DOHH2 (cell line): ENCODE measurements at regions not wholly inside any gene's neighbourhood (a gene's known extent, or its start where the extent isn't known, plus 50 kb on each side); places are given as distances from the start of the nearest gene placed in this dataset.

Experiments used
- CTCF ChIP-seq: fragments of 200-600 bp; sonication (generic); IDR thresholded peaks from one replicate; pipeline ENCODE4 v1.5.1; 2014; ENCODE audit warnings: antibody characterized with exemption, mild to moderate bottlenecking, low read depth, low read length; ENCODE audit not compliant: poor library complexity, severe bottlenecking
- EZH2phosphoT487 ChIP-seq: fragments of 200-600 bp; sonication (generic); IDR thresholded peaks from 2 replicates; pipeline ENCODE4 v1.6.1; 2017; ENCODE audit warnings: borderline replicate concordance, mild to moderate bottlenecking, antibody characterized with exemption, low read length, moderate library complexity, mixed read lengths

- TF ChIP-seq CTCF (no peak), EZH2phosphoT487 (no peak)
These were observed 196.8 kb upstream of the FAT1 start for GRCh38 chr4:186920483-186920882.
